H9 (cell line): ENCODE measurements at regions not wholly inside any gene's neighbourhood (a gene's known extent, or its start where the extent isn't known, plus 50 kb on each side); places are given as distances from the start of the nearest gene placed in this dataset.

Experiments
- DNase-seq: peaks from one replicate; pipeline ENCODE4 v3.0.0-alpha.2; 2017
- H2AFZ ChIP-seq: one replicate; pipeline ENCODE4 v1.6.1; 2013; ENCODE audit warnings: mild to moderate bottlenecking, low read length, control low read depth, moderate library complexity
- H2AK5ac ChIP-seq: 2 replicates; pipeline ENCODE4 v1.6.1; 2013; ENCODE audit warnings: low read length, control low read depth, mixed read lengths; ENCODE audit not compliant: insufficient read length
- H2BK120ac ChIP-seq: one replicate; pipeline ENCODE4 v1.6.1; 2013; ENCODE audit warnings: low read depth, mild to moderate bottlenecking, low read length, control low read depth, inconsistent platforms; ENCODE audit not compliant: poor library complexity, severe bottlenecking
- H2BK12ac ChIP-seq: 2 replicates; pipeline ENCODE4 v1.6.1; 2013; ENCODE audit warnings: low read length, control low read depth, mixed read lengths, low read depth; ENCODE audit not compliant: insufficient read length
- H2BK15ac ChIP-seq: 2 replicates; pipeline ENCODE4 v1.6.1; 2013; ENCODE audit warnings: low read depth, low read length, control low read depth
- H2BK20ac ChIP-seq: one replicate; pipeline ENCODE4 v1.6.1; 2013; ENCODE audit warnings: low read depth, mild to moderate bottlenecking, low read length, control low read depth, inconsistent platforms; ENCODE audit not compliant: poor library complexity, severe bottlenecking
- H2BK5ac ChIP-seq: 2 replicates; pipeline ENCODE4 v1.6.1; 2013; ENCODE audit warnings: low read length, control low read depth, mixed read lengths; ENCODE audit not compliant: insufficient read length
- H3K14ac ChIP-seq: 2 replicates; pipeline ENCODE4 v1.6.1; 2013; ENCODE audit warnings: low read length, control low read depth; ENCODE audit not compliant: insufficient read depth
- H3K18ac ChIP-seq: 2 replicates; pipeline ENCODE4 v1.6.1; 2013; ENCODE audit warnings: low read depth, mild to moderate bottlenecking, mixed read lengths, low read length, control low read depth; ENCODE audit not compliant: insufficient read length
- H3K23ac ChIP-seq: 2 replicates; pipeline ENCODE4 v1.6.1; 2013; ENCODE audit warnings: low read length, control low read depth, mixed read lengths, low read depth; ENCODE audit not compliant: insufficient read length
- H3K23me2 ChIP-seq: 2 replicates; pipeline ENCODE4 v1.6.1; 2013; ENCODE audit warnings: low read depth, mild to moderate bottlenecking, mixed read lengths, low read length, control low read depth; ENCODE audit not compliant: insufficient read length, poor library complexity, severe bottlenecking
- H3K27ac ChIP-seq: 2 replicates; pipeline ENCODE4 v1.5.1; 2013; ENCODE audit warnings: low read length, control low read depth, mixed read lengths, low read depth; ENCODE audit not compliant: insufficient read length
- H3K27me3 ChIP-seq: 2 replicates; pipeline ENCODE4 v1.6.1; 2013; ENCODE audit warnings: low read length, control low read depth, inconsistent platforms; ENCODE audit not compliant: insufficient read depth
- H3K4ac ChIP-seq: 2 replicates; pipeline ENCODE4 v1.6.1; 2013; ENCODE audit warnings: low read depth, mild to moderate bottlenecking, control low read depth, inconsistent platforms, low read length, moderate library complexity
- H3K4me1 ChIP-seq: 2 replicates; pipeline ENCODE4 v1.6.1; 2013; ENCODE audit warnings: low read length, control low read depth, inconsistent platforms; ENCODE audit not compliant: insufficient read depth
- H3K4me2 ChIP-seq: 2 replicates; pipeline ENCODE4 v1.6.1; 2013; ENCODE audit warnings: low read length, control low read depth, mixed read lengths; ENCODE audit not compliant: insufficient read length, insufficient read depth
- H3K56ac ChIP-seq: 2 replicates; pipeline ENCODE4 v1.6.1; 2013; ENCODE audit warnings: low read depth, mild to moderate bottlenecking, mixed read lengths, low read length, control low read depth; ENCODE audit not compliant: insufficient read length
- H3K79me1 ChIP-seq: 2 replicates; pipeline ENCODE4 v1.6.1; 2013; ENCODE audit warnings: low read depth, mild to moderate bottlenecking, moderate library complexity, low read length, control low read depth, inconsistent platforms; ENCODE audit not compliant: insufficient read depth, poor library complexity, severe bottlenecking
- H3K79me2 ChIP-seq: 2 replicates; pipeline ENCODE4 v1.6.1; 2013; ENCODE audit warnings: low read length, control low read depth, inconsistent platforms; ENCODE audit not compliant: insufficient read depth
- H3K9ac ChIP-seq: 2 replicates; pipeline ENCODE4 v1.6.1; 2013; ENCODE audit warnings: low read length, control low read depth, mixed read lengths; ENCODE audit not compliant: insufficient read length; ENCODE audit errors: extremely low read depth
- H3K9me3 ChIP-seq: one replicate; pipeline ENCODE4 v1.6.1; 2013; ENCODE audit warnings: low read depth, low read length, inconsistent platforms; ENCODE audit not compliant: control insufficient read depth
- H3T11ph ChIP-seq: one replicate; pipeline ENCODE4 v1.6.1; 2013; ENCODE audit warnings: mild to moderate bottlenecking, low read length, control low read depth, inconsistent platforms
- H4K20me1 ChIP-seq: one replicate; pipeline ENCODE4 v1.6.1; 2013; ENCODE audit not compliant: control insufficient read depth, insufficient read length, insufficient read depth
- H4K5ac ChIP-seq: 2 replicates; pipeline ENCODE4 v1.6.1; 2013; ENCODE audit warnings: low read depth, mild to moderate bottlenecking, mixed read lengths, low read length, control low read depth; ENCODE audit not compliant: insufficient read length
- H4K8ac ChIP-seq: replicated peaks from 2 replicates; pipeline ENCODE4 v1.6.1; 2013; ENCODE audit warnings: low read length, control low read depth, mixed read lengths, low read depth; ENCODE audit not compliant: insufficient read length
- H4K91ac ChIP-seq: 2 replicates; pipeline ENCODE4 v1.6.1; 2013; ENCODE audit warnings: low read depth, mild to moderate bottlenecking, moderate library complexity, mixed read lengths, low read length, control low read depth; ENCODE audit not compliant: insufficient read length
- H3K27ac Mint-ChIP-seq, 3 experiments: 2 replicates in 2 of 3; 3 replicates in 1 of 3; pipeline ENCODE4 v1.8.0; 2020 to 2021; ENCODE audit warnings: mixed read lengths in 3 of 3, mild to moderate bottlenecking in 1 of 3, moderate library complexity in 1 of 3
- H3K27me3 Mint-ChIP-seq: 2 replicates; pipeline ENCODE4 v1.8.0; 2021; ENCODE audit warnings: low read depth, mild to moderate bottlenecking, moderate library complexity, mixed read lengths
- H3K36me3 Mint-ChIP-seq, 3 experiments: 2 replicates in 2 of 3; 3 replicates in 1 of 3; pipeline ENCODE4 v1.8.0; 2020 to 2021; ENCODE audit warnings: low read depth in 3 of 3, mixed read lengths in 3 of 3; ENCODE audit not compliant: insufficient read depth in 1 of 3
- H3K4me1 Mint-ChIP-seq, 2 experiments: 2 replicates each; pipeline ENCODE4 v1.8.0; 2020; ENCODE audit warnings: mixed read lengths in 2 of 2
- H3K4me3 Mint-ChIP-seq, 2 experiments: 2 replicates in 1 of 2; 3 replicates in 1 of 2; pipeline ENCODE4 v1.8.0; 2020 to 2021; ENCODE audit warnings: mild to moderate bottlenecking in 2 of 2, mixed read lengths in 2 of 2, moderate library complexity in 1 of 2
- H3K9me3 Mint-ChIP-seq, 2 experiments: 2 replicates in 1 of 2; 3 replicates in 1 of 2; pipeline ENCODE4 v1.8.0; 2020; ENCODE audit warnings: mild to moderate bottlenecking in 2 of 2, mixed read lengths in 2 of 2, moderate library complexity in 1 of 2
- WGBS: extraction: QIAGEN DNeasy Blood & Tissue Kit; methylation state at CpG from one replicate; pipeline ENCODE4 v1.1.7; 2013; ENCODE audit warnings: missing lambda C conversion rate, low lambda C conversion rate, mixed read lengths; ENCODE audit not compliant: insufficient read length; ENCODE audit errors: extremely low coverage; 5-methylcytosine and 5-hydroxymethylcytosine counted together
- TF ChIP-seq, protein P1 (sequence below): fragments of 200-600 bp; sonication (generic); conservative IDR thresholded peaks from 3 replicates; pipeline ENCODE4 v1.8.0; 2021; ENCODE audit warnings: antibody characterized with exemption, mild to moderate bottlenecking

DNA sequence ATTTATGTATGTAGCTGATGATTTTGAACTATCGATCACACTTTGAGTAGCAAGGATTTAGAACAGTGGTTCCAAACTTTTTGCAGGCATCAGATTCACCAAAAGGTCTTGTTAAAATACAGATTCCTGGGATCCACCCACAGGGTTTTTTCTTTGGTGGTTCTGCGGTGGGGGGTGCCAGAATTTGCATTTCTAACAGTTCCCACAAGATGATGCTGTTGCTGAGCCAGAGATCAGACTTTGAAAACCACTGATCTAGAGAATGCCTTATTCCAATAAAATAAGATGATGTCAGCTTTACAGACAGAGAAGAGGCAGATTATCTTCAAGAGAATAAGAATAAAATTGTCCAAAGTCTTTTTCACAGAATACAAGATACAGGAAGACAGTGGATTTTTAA, 80.9 kb upstream of the SHISA2 start:
- Histone ChIP-seq H3K23me2 (no peaks in the 10 kb centered on the region), H2AK5ac (no peak overlapping the region), H4K8ac (no peak overlapping the region), H4K91ac (no peak overlapping the region), H3K79me1 (no peaks in the 10 kb centered on the region), H3K14ac (no peak overlapping the region), H2BK5ac (no peak overlapping the region), H2BK120ac (no peak overlapping the region), H2BK20ac (no peak overlapping the region), H3T11ph (no peak overlapping the region), H2BK12ac (no peak overlapping the region), H2AFZ (no peak overlapping the region), H3K9me3 (no peaks in the 10 kb centered on the region), H3K27me3 (no peaks in the 10 kb centered on the region), H3K4ac (no peak overlapping the region), H4K20me1 (no peaks in the 10 kb centered on the region), H3K27ac (no peak overlapping the region), H3K4me1 (peaks cover 5% of the 10 kb centered on the region; the same call in 1 of the 2 replicates), H2BK15ac (no peak overlapping the region), H3K56ac (no peak overlapping the region), H3K23ac (no peak overlapping the region), H3K9ac (no peak overlapping the region), H3K4me2 (no peak overlapping the region), H3K18ac (no peak overlapping the region), H3K79me2 (no peaks in the 10 kb centered on the region), H4K5ac (no peak overlapping the region)
- no peak for DNase-seq
- Mint-ChIP-seq H3K36me3 (peaks cover 0 to 4% (median 0%) of the 10 kb centered on the region in 3 experiments; a peak in 2 of 7 replicates), H3K4me1 (peaks cover 21 to 22% of the 10 kb centered on the region in 2 experiments), H3K9me3 (peaks cover 0 to 2% of the 10 kb centered on the region in 2 experiments; a peak in 2 of 5 replicates), H3K27ac (no peak overlapping the region), H3K27me3 (no peaks in the 10 kb centered on the region), H3K4me3 (no peak overlapping the region)
- TF ChIP-seq, protein P1, sequence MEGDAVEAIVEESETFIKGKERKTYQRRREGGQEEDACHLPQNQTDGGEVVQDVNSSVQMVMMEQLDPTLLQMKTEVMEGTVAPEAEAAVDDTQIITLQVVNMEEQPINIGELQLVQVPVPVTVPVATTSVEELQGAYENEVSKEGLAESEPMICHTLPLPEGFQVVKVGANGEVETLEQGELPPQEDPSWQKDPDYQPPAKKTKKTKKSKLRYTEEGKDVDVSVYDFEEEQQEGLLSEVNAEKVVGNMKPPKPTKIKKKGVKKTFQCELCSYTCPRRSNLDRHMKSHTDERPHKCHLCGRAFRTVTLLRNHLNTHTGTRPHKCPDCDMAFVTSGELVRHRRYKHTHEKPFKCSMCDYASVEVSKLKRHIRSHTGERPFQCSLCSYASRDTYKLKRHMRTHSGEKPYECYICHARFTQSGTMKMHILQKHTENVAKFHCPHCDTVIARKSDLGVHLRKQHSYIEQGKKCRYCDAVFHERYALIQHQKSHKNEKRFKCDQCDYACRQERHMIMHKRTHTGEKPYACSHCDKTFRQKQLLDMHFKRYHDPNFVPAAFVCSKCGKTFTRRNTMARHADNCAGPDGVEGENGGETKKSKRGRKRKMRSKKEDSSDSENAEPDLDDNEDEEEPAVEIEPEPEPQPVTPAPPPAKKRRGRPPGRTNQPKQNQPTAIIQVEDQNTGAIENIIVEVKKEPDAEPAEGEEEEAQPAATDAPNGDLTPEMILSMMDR: no peak; the same call in 1 of the 3 replicates
- WGBS: no CpG with 5 or more reads among the region's 2 CpGs
